GM12891 (cell line): ENCODE measurements at regions not wholly inside any gene's neighbourhood (a gene's known extent, or its start where the extent isn't known, plus 50 kb on each side); places are given as distances from the start of the nearest gene placed in this dataset.

Experiments used
- DNase-seq: peaks from one replicate; pipeline ENCODE4 v3.0.0; 2011; ENCODE audit warnings: low spot score; ENCODE audit not compliant: insufficient read length
- FAIRE-seq: peaks from 2 replicates; lab custom pipeline; 2011; peaks lifted over from hg19 to GRCh38; lab: Jason Lieb, UNC
- PAX5 ChIP-seq: IDR thresholded peaks from 2 replicates; pipeline ENCODE4 v1.6.1; 2011; ENCODE audit warnings: low read length, moderate library complexity, mild to moderate bottlenecking; ENCODE audit not compliant: insufficient read depth, severe bottlenecking
- POLR2A ChIP-seq: IDR thresholded peaks from 2 replicates; pipeline ENCODE4 v1.6.1; 2011; ENCODE audit warnings: low read depth, low read length, control low read depth
- POLR2AphosphoS5 ChIP-seq: IDR thresholded peaks from 2 replicates; pipeline ENCODE4 v1.6.1; 2011; ENCODE audit warnings: low read depth, low read length, control low read depth
- POU2F2 ChIP-seq: IDR thresholded peaks from 2 replicates; pipeline ENCODE4 v1.6.1; 2011; ENCODE audit warnings: low read depth, mild to moderate bottlenecking, control low read depth, low read length, moderate library complexity
- SPI1 ChIP-seq: IDR thresholded peaks from 2 replicates; pipeline ENCODE4 v1.6.1; 2011; ENCODE audit warnings: low read depth, low read length, control low read depth
- TAF1 ChIP-seq: IDR thresholded peaks from 2 replicates; pipeline ENCODE4 v1.6.1; 2011; ENCODE audit warnings: low read depth, low read length, control low read depth

DNA sequence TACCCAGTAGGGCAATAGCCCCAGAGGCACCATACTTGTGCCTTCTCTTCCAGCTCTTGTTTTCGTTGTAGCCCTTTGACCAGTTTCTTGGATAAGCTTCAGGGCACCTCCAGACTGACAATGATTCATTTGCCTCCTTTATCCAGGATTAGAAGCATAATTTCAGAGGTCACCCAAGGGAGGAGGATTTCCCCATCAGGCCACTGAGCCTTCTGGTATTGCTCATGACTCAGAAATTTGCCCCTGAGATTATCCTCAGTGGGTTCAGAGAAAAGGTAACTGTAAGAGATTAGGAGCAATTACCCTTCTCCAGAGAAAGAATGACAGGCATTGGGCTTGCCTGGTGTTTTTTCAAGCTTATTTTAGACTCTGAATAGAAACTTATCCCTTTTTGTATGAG lies 147.9 kb downstream of the MSX2 start:
- FAIRE-seq: no peak
- DNase-seq: no peak
- TF ChIP-seq SPI1: no peak
- TF ChIP-seq TAF1: no peak
- TF ChIP-seq PAX5: no peak
- TF ChIP-seq POLR2AphosphoS5: no peak
- no peak for TF ChIP-seq POU2F2
- no peak for TF ChIP-seq POLR2A

DNA sequence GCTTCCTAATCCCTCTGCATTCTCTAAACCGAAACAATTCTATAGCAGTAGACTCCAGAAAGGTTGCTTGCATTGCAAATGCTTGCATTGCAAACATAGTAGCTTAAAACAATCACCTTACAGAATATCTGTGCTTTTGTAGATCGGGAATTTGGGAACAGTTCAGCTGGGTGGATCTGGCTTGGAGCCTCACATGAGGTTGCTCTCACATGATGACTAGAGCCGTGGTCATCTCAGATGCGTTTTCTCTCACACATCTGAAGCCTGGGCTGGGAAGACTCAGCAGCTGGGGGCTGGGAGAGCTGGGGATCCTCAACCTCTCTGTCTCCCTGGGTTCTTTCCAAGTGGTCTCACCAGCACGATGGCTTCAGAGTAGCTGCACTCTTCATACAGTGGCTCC lies 127.8 kb downstream of the MSX2 start:
- DNase-seq: no peak
- FAIRE-seq: no peak
- TF ChIP-seq POLR2A (no peak), POLR2AphosphoS5 (no peak), SPI1 (no peak), PAX5 (no peak), POU2F2 (no peak), TAF1 (no peak)

DNA sequence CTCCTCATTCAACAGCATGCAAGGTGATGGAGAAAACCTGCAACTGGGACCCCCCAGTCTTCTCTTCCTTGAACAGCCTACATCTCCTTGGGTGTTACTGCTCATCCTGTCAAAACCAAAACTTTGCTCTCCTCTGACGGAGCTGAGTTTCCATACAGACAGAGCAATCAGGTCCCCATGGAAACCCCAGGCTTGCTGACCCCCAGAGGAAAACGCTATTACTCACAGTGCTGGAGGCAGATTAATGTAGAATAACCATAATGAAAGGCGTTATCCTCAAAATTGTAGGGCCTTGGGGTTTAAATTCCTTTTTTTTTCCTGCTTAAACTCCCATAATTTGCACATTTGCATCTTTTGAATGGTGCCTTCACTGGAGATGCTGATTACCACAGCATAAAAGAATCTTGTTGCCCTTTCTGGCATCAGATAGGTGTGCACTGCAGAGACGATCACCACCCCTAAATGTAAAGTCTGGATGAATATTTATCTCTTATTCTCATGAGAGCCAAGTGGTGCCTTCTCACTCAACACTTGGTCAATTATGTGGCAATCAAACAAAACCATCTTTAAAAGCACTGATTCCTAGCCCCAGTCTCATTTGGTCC lies 126.3 kb downstream of the MSX2 start:
- no peak for TF ChIP-seq SPI1
- no peak for TF ChIP-seq TAF1
- TF ChIP-seq POU2F2: no peak
- TF ChIP-seq POLR2A: no peak
- TF ChIP-seq POLR2AphosphoS5: no peak
- no peak for TF ChIP-seq PAX5
- FAIRE-seq (no peak), DNase-seq (no peak)

DNA sequence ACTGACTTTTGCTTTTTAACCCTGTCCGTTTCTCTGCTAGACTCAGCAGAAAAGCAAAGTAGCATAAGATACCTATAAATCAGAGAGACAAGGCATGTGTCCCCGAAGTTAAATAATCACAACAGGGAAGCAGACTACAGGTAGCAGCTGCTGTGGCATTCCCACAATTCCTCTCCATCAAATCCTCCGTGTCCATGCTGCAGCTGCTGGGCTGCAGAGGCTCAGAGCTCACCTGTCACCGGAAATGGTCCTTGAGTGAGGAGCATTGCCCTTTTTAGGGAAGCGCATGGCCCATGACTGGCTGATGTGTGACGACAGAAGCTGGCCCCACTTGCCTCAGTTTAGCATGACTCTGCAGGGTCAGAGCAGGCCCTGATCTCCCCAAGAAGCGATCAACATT lies 125.0 kb downstream of the MSX2 start:
- FAIRE-seq (no peak), DNase-seq (no peak)
- TF ChIP-seq PAX5 (no peak), POLR2AphosphoS5 (no peak), POU2F2 (no peak)

DNA sequence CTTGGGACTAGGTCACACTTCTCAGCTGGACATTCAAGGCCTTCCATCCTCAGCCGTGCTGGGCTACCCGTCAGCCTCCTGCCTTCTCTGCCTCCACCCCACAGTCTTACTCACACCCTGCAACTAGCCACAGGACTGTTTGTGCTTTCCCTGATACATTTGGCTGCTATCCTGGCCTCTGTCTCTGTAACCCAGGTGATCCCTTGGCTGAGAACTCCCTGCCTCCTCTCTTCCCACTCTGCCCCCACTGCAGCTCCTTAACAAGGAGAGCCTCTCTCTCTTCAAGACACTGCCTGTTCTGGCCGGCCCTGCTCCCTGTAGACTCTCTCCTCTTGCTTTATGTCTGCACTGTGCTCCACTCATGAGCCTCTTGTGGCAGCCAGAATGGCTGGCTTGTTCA lies 120.6 kb downstream of the MSX2 start:
- no peak for TF ChIP-seq POU2F2
- TF ChIP-seq POLR2A: no peak
- no peak for TF ChIP-seq POLR2AphosphoS5
- no peak for TF ChIP-seq PAX5
- TF ChIP-seq SPI1: no peak
- TF ChIP-seq TAF1: no peak
- no peak for FAIRE-seq
- DNase-seq: no peak

DNA sequence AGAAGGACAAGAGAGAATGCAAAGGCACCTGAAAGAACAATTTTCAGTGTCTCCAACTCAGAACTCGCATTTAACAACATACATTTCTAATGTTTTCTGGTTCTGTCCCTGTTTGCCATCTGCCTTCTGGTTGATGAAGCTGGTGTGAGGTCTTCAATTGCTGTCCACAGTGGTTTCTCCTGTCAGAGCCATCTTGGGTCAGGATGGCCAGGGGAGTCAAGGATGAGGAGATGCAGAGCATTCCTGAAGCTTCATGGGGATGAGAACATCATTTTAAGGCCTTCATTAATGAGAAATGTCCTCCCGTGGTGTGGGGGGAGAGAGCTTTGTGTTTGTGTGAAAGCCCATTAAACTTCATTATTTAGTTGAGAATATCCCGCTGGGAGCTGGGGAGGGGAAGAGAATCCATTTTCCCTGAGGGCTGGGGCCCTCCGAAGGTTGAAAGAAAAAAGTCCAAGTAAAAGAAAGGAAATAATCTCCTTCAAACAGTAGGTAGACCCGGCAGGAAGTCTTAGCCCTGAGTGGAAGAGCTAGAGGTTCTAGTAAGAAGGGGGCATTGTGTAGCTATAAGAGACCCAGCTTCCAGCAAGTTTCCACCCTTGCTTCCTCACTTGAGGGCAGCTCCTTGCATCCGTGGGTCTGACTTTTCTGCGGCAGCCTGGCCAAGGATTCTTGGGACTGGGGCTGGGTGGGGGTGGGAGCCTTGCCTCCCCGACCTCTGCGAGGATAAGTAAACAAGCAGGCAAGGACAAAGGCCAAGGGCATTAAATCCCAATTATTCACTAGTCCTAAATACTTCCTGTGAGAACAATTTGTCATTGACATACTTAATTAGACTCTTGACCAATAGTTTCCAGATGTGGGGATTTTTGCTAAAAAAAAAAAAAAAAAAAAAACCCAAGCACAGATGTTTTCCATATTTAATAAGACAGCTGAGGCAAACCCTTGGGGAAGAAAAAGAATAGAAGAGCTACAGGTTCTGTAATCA lies 119.2 kb downstream of the MSX2 start:
- FAIRE-seq (no peak), DNase-seq (no peak)
- TF ChIP-seq PAX5 (no peak), POLR2AphosphoS5 (no peak), TAF1 (no peak), POLR2A (no peak), POU2F2 (no peak), SPI1 (no peak)

DNA sequence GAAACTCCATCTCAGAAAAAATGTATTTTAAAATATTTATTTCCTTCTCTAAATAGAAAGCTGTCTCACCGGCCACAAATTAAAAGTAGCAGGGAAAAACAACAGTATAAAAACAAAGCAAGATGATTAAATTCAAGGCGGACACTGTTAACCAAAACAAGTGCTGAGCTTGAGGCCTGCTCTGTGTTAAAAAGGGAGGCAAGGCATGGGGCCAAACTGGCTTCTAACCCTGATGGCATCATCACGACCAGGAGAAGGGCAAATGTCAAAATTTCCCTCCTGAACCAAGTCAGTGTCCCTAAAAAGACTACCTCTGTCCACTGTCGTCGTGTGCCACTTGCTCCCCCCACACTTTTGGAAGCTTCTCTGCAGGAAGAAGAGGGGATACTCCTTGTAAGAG lies 116.1 kb downstream of the MSX2 start:
- no peak for DNase-seq
- TF ChIP-seq TAF1: no peak
- no peak for TF ChIP-seq POLR2AphosphoS5
- no peak for TF ChIP-seq PAX5
- no peak for TF ChIP-seq POU2F2
- TF ChIP-seq POLR2A: no peak
- no peak for TF ChIP-seq SPI1
- FAIRE-seq: no peak

DNA sequence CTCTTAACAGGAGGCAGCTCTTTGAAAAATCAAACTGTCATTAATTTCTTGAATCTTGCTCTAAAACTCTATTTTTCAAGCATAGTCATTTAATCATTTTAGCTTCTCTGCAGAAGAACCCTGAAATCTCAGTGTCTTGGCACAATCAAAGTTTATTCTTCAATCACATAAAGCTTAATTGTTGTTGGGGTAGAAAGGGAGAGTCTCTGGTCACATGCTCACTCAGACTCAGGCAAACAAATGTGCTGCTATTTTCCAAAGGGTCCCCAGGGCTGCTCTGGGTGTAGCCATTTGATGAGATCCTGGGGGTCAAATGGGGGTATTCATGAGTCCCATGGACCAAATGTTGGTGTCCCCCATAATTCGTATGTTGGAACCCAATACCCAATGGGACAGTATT lies 114.8 kb downstream of the MSX2 start:
- DNase-seq (no peak), FAIRE-seq (no peak)
- TF ChIP-seq POLR2A (no peak), SPI1 (no peak)

DNA sequence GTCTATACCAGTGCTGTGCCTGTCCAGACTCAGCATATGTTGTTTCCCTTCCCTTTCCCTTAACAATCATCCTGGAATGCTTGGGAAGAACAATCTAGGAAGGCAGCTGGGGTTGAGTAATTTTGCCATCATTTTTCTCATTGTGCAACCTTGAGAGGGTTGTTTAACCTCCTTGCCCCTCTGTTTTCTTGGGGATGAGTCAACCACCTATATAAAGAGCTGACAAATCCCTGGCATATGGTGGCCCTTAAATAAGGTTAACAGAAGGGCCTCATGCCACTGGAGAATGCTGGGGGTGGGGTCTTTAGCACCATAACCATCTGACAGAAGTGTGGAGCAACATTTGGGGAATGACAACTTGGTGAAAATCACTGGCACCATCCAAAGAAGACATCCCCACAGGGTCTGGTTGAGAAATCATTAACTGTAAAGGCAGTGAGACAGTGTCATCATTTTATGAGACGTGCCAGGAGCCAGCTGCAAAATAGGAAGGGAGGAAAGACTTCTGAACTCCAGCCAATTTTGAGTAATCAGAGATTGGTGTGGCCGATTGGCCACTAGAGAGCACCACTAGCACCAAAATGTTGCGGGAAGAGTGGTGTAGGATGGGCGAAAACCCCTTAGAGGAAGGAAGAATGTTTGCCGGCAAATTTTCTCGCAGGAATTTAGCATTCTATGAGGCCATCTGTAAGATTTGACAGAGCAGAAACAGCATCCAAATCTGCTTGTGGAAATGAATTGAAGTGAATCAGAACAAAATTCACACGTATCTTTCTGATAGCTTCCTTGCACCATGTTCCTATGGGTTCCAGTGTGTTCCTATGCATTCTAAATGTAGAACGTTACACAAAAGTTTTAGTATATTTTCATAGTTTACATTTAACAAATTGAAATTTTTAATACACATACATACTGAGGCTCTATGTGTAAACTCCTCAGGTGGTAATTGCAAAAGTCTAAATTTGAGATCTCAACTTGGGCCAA lies 113.8 kb downstream of the MSX2 start:
- DNase-seq: no peak
- no peak for FAIRE-seq
- TF ChIP-seq POU2F2: no peak
- no peak for TF ChIP-seq POLR2AphosphoS5
- no peak for TF ChIP-seq PAX5
- no peak for TF ChIP-seq TAF1
- TF ChIP-seq POLR2A: no peak
- TF ChIP-seq SPI1: no peak
